Upper lobe of left lung (tissue), 4 donors: ENCODE measurements at regions not wholly inside any gene's neighbourhood (a gene's known extent, or its start where the extent isn't known, plus 50 kb on each side); places are given as distances from the start of the nearest gene placed in this dataset.

Experiments used
- POLR2AphosphoS5 ChIP-seq, 2 donors: sonication (generic); formaldehyde crosslinking; IDR thresholded peaks; one replicate each; pipeline ENCODE4 v1.5.1; 2017; ENCODE audit warnings: antibody characterized with exemption in 2 of 2
- TF ChIP-seq, protein P1 (sequence below), 6 experiments: fragments of 450-650 bp in 4 of 6; fragments of 200-600 bp in 2 of 6; sonication (generic) in 2 of 6; IDR thresholded peaks; one replicate each; pipeline ENCODE4 v1.5.1; 2016 to 2019; ENCODE audit warnings: antibody characterized with exemption in 6 of 6

- TF ChIP-seq POLR2AphosphoS5 (IDR thresholded peaks at IDR 0.05) = no peak
- TF ChIP-seq, protein P1, sequence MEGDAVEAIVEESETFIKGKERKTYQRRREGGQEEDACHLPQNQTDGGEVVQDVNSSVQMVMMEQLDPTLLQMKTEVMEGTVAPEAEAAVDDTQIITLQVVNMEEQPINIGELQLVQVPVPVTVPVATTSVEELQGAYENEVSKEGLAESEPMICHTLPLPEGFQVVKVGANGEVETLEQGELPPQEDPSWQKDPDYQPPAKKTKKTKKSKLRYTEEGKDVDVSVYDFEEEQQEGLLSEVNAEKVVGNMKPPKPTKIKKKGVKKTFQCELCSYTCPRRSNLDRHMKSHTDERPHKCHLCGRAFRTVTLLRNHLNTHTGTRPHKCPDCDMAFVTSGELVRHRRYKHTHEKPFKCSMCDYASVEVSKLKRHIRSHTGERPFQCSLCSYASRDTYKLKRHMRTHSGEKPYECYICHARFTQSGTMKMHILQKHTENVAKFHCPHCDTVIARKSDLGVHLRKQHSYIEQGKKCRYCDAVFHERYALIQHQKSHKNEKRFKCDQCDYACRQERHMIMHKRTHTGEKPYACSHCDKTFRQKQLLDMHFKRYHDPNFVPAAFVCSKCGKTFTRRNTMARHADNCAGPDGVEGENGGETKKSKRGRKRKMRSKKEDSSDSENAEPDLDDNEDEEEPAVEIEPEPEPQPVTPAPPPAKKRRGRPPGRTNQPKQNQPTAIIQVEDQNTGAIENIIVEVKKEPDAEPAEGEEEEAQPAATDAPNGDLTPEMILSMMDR (IDR thresholded peaks at IDR 0.05) = no peak
Observed at GRCh38 chr13:63492604-63493003, 2077.0 kb upstream of the PCDH20 start.
